Endometrial microvascular endothelial cells (primary cell): ENCODE measurements at regions not wholly inside any gene's neighbourhood (a gene's known extent, or its start where the extent isn't known, plus 50 kb on each side); places are given as distances from the start of the nearest gene placed in this dataset.

Source experiments
- in situ Hi-C: cut with HindIII; loops from 2 replicates; pipeline ENCODE4 v1.10.0; 2017; ENCODE audit warnings: low sequenced_read_pairs, low pct_unique_long_range_greater_than_20kb; ENCODE audit errors: inconsistent ontology term

- in situ Hi-C loops: no loop called here
Observed at GRCh38 chr12:89140602-89141238, 211.6 kb downstream of the DUSP6 start.

GRCh38 chr12:89140141-89140540 is 212.2 kb downstream of the DUSP6 start:
- in situ Hi-C loops: no loop called here

GRCh38 chr12:89139390-89139789 is 212.9 kb downstream of the DUSP6 start:
- in situ Hi-C loops: no loop called here

- in situ Hi-C loops: no loop called here
Observed at GRCh38 chr12:89138048-89138852, 214.1 kb downstream of the DUSP6 start.

- in situ Hi-C loops: no loop called here
Observed at GRCh38 chr12:89135976-89136634, 216.2 kb downstream of the DUSP6 start.

GRCh38 chr12:89134213-89134770 is 218.0 kb downstream of the DUSP6 start:
- in situ Hi-C loops: no loop called here

GRCh38 chr12:89129167-89129870 is 223.0 kb downstream of the DUSP6 start:
- in situ Hi-C loops: no loop called here

- in situ Hi-C loops: no loop called here
Observed at GRCh38 chr12:89126712-89127111, 225.6 kb downstream of the DUSP6 start.

- in situ Hi-C loops: no loop called here
Observed at GRCh38 chr12:89122852-89123251, 229.4 kb downstream of the DUSP6 start.

GRCh38 chr12:89117448-89118034 is 234.8 kb downstream of the DUSP6 start:
- in situ Hi-C loops: no loop called here

GRCh38 chr12:89111964-89112363 is 240.3 kb downstream of the DUSP6 start:
- in situ Hi-C loops: no loop called here

- in situ Hi-C loops: no loop called here
Observed at GRCh38 chr12:89108265-89108664, 244.0 kb downstream of the DUSP6 start.

- in situ Hi-C loops: no loop called here
Observed at GRCh38 chr12:89106950-89107349, 245.4 kb downstream of the DUSP6 start.

GRCh38 chr12:89105243-89105642 is 247.1 kb downstream of the DUSP6 start:
- in situ Hi-C loops: no loop called here

GRCh38 chr12:89103831-89104230 is 248.5 kb downstream of the DUSP6 start:
- in situ Hi-C loops: no loop called here

GRCh38 chr12:89101440-89101839 is 250.9 kb downstream of the DUSP6 start:
- in situ Hi-C loops: no loop called here

- in situ Hi-C loops: loop anchor here (25.0 kb wide), 1 partner anchor 239 kb away; no protein-coding TSS in a partner anchor
Observed at GRCh38 chr12:89098441-89099112, 253.7 kb downstream of the DUSP6 start.

- in situ Hi-C loops: loop anchor here (25.0 kb wide), 1 partner anchor 245 kb away; no protein-coding TSS in a partner anchor
Observed at GRCh38 chr12:89092297-89092696, 260.0 kb downstream of the DUSP6 start.
